Kidney (tissue), 13 donors: ENCODE measurements at regions not wholly inside any gene's neighbourhood (a gene's known extent, or its start where the extent isn't known, plus 50 kb on each side); places are given as distances from the start of the nearest gene placed in this dataset.

Experiments
- DNase-seq, 5 donors: peaks; one replicate each; pipeline ENCODE4 v3.0.0-alpha.2; 2013 to 2020
- FAIRE-seq: peaks from 2 replicates; lab custom pipeline; 2012; peaks lifted over from hg19 to GRCh38; lab: Jason Lieb, UNC
- H3K27ac ChIP-seq, 2 donors: one replicate each; pipeline ENCODE4 v1.7.0; 2013; ENCODE audit warnings: low read depth in 2 of 2, low read length in 2 of 2, inconsistent platforms in 1 of 2
- H3K27me3 ChIP-seq: one replicate; pipeline ENCODE4 v1.7.1; 2013; ENCODE audit warnings: low read length, inconsistent platforms; ENCODE audit not compliant: control insufficient read depth, insufficient read depth
- H3K36me3 ChIP-seq, 3 donors: one replicate each; pipeline versions ENCODE4 v1.7.0 to v1.7.1; 2013; ENCODE audit warnings: low read length in 3 of 3, control low read depth in 1 of 3, inconsistent platforms in 1 of 3; ENCODE audit not compliant: insufficient read depth in 3 of 3, control insufficient read depth in 2 of 3
- H3K4me1 ChIP-seq, 3 donors: one replicate each; pipeline versions ENCODE4 v1.7.0 to v1.7.1; 2013; ENCODE audit warnings: low read length in 3 of 3, inconsistent platforms in 1 of 3, low read depth in 1 of 3; ENCODE audit not compliant: control insufficient read depth in 2 of 3, insufficient read depth in 2 of 3
- H3K4me3 ChIP-seq, 3 donors: one replicate each; pipeline versions ENCODE4 v1.7.0 to v1.8.1; 2013; ENCODE audit warnings: low read length in 3 of 3, control low read depth in 1 of 3, inconsistent platforms in 1 of 3
- H3K9ac ChIP-seq, 3 donors: one replicate each; pipeline versions ENCODE4 v1.7.0 to v1.7.1; 2013; ENCODE audit warnings: low read length in 3 of 3, control low read depth in 1 of 3, inconsistent platforms in 1 of 3
- H3K9me3 ChIP-seq, 3 donors: one replicate each; pipeline versions ENCODE4 v1.7.0 to v1.7.1; 2013; ENCODE audit warnings: low read length in 3 of 3, control low read depth in 1 of 3, inconsistent platforms in 1 of 3; ENCODE audit not compliant: control insufficient read depth in 2 of 3, insufficient read depth in 1 of 3
- intact Hi-C: fragments of 100-400 bp; cut with DNase I; formaldehyde crosslinking; loops from one replicate; pipeline ENCODE4 v1.11.1; 2022
- TF ChIP-seq, protein P1 (sequence below): IDR thresholded peaks from 3 replicates; pipeline ENCODE4 v1.5.1; 2012; ENCODE audit warnings: mild to moderate bottlenecking, moderate library complexity, borderline replicate concordance; ENCODE audit not compliant: insufficient read depth; ENCODE audit errors: extremely low read depth
- donor health status: control.
- donor health status: control.
- donor health status: control.
- donor health status: control.
- donor health status: control.
- donor health status: DM: yes; HTN: yes; CAD: no.
- donor health status: Normal renal cell carcinoma (clear cell type).

GRCh38 chr5:173758676-173759075 is 129.5 kb upstream of the CPEB4 start:
- Histone ChIP-seq H3K27ac (no peak overlapping the region), H3K36me3 (no peaks in the 10 kb centered on the region), H3K9ac (no peak overlapping the region), H3K27me3 (no peaks in the 10 kb centered on the region), H3K4me3 (no peak overlapping the region), H3K9me3 (no peaks in the 10 kb centered on the region), H3K4me1 (peaks cover 0 to 24% (median 8%) of the 10 kb centered on the region in 3 donors)
- TF ChIP-seq, protein P1, sequence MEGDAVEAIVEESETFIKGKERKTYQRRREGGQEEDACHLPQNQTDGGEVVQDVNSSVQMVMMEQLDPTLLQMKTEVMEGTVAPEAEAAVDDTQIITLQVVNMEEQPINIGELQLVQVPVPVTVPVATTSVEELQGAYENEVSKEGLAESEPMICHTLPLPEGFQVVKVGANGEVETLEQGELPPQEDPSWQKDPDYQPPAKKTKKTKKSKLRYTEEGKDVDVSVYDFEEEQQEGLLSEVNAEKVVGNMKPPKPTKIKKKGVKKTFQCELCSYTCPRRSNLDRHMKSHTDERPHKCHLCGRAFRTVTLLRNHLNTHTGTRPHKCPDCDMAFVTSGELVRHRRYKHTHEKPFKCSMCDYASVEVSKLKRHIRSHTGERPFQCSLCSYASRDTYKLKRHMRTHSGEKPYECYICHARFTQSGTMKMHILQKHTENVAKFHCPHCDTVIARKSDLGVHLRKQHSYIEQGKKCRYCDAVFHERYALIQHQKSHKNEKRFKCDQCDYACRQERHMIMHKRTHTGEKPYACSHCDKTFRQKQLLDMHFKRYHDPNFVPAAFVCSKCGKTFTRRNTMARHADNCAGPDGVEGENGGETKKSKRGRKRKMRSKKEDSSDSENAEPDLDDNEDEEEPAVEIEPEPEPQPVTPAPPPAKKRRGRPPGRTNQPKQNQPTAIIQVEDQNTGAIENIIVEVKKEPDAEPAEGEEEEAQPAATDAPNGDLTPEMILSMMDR: no peak
- DNase-seq (no peak), FAIRE-seq (no peak)
- intact Hi-C loops: no loop called here

GRCh38 chr5:173759691-173760090 is 128.5 kb upstream of the CPEB4 start:
- H3K27me3 ChIP-seq: no peaks in the 10 kb centered on the region
- peaks cover 0 to 33% (median 12%) of the 10 kb centered on the region in 3 donors for H3K4me1 ChIP-seq
- FAIRE-seq: no peak
- H3K9ac ChIP-seq: no peak overlapping the region
- H3K4me3 ChIP-seq: no peak overlapping the region
- TF ChIP-seq, protein P1: no peak
- intact Hi-C loops: no loop called here
- H3K9me3 ChIP-seq: no peaks in the 10 kb centered on the region
- H3K27ac ChIP-seq: no peak overlapping the region
- no peaks in the 10 kb centered on the region for H3K36me3 ChIP-seq
- no peak for DNase-seq

DNA sequence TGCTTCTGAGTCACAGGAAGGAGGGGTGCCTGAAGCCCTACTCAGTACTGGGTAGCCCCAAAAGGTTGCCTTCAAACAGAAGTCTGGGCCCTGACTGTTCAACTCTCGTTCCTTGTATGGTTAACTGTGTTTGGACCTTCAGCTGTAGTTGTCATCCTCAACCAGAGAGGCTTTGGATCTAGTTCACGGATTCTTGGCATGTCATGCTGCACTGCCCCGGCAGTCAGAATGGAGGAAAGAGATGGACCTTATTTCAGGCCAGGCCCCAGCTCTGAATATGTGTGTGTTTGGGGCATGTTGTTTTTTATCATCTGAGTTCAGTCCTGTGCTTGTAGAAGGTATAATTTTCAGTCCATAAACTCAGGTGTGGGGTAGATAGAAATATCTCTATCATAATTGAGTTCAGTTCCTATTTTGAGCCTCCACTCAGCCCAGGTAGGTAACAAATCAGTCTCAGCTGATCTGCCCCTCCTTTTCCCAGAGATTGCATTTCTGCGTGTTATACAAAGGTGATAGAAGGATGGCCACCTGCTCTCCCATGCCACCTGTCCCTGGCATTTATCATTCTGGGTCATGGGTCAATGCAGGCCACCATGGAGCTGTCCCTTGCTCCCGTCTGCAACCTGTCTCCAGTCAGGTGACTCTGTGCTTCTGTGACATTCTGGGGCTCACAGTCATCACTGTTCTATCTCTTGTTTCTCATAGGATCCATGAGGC is 127.5 kb upstream of the CPEB4 start:
- peaks cover 0 to 33% (median 15%) of the 10 kb centered on the region in 3 donors for H3K4me1 ChIP-seq
- no peaks in the 10 kb centered on the region for H3K9me3 ChIP-seq
- intact Hi-C loops: no loop called here
- H3K9ac ChIP-seq: no peak overlapping the region
- FAIRE-seq (no peak), DNase-seq (no peak)
- H3K27me3 ChIP-seq: no peaks in the 10 kb centered on the region
- H3K36me3 ChIP-seq: no peaks in the 10 kb centered on the region
- H3K27ac ChIP-seq: no peak overlapping the region
- H3K4me3 ChIP-seq: no peak overlapping the region
- TF ChIP-seq, protein P1: no peak

GRCh38 chr5:173761178-173761513 is 127.0 kb upstream of the CPEB4 start:
- H3K27ac ChIP-seq: no peak overlapping the region
- H3K4me1 ChIP-seq: peaks cover 0 to 33% (median 18%) of the 10 kb centered on the region in 3 donors
- no peaks in the 10 kb centered on the region for H3K9me3 ChIP-seq
- no peak overlapping the region for H3K4me3 ChIP-seq
- DNase-seq (no peak), FAIRE-seq (no peak)
- H3K27me3 ChIP-seq: no peaks in the 10 kb centered on the region
- intact Hi-C loops: no loop called here
- no peaks in the 10 kb centered on the region for H3K36me3 ChIP-seq
- TF ChIP-seq, protein P1: no peak
- no peak overlapping the region for H3K9ac ChIP-seq
